ENCODE measurements at regions not wholly inside any gene's neighbourhood (a gene's known extent, or its start where the extent isn't known, plus 50 kb on each side); places are given as distances from the start of the nearest gene placed in this dataset.
"Not testable (repeated sequence)": the region's sequence is repeated elsewhere in the genome, so short reads cannot be mapped to it uniquely, and the experiment has no call there.

DNA sequence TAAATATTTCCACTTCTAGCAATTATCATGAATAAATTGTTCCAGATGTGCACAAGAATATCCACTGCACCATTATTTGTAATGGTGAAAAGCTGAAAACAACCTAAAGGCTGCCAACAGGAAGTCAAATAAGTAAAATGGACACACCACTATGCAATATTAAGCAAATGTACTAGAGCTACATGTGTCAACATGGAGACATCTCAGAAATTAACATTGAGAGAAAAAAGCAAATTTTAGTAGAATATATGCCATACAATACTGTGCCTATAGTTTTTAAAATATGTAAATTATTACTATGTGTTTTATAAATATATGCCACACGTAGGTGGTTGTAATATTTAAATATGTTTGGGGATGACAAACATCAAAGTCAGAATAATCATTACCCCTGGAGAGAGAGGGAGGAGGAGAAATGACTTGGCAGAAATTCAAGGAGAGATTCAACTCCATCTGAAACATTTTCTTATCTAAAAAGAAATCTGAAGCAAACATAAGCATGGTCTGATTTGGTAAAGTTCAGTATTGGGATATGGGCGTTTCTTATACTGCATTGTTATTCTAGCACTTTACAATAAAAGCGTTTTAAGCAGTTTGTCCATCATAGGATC, 475.5 kb downstream of the QKI start:
- DNase-seq (ENCODE audit: low read depth in 2 of 2), result no peak

GRCh38 chr6:163888030-163888819, 473.7 kb downstream of the QKI start:
- DNase-seq (ENCODE audit: low read depth in 2 of 2), result no peak

- DNase-seq (ENCODE audit: low read depth in 2 of 2), result no peak
Observed at GRCh38 chr6:163886428-163886827, 471.9 kb downstream of the QKI start.

GRCh38 chr6:163883984-163884383, 469.5 kb downstream of the QKI start:
- DNase-seq (ENCODE audit: low read depth in 2 of 2), result no peak

GRCh38 chr6:163878698-163879097, 464.2 kb downstream of the QKI start:
- no peak for DNase-seq (ENCODE audit: low read depth in 2 of 2)

GRCh38 chr6:163877877-163878639, 463.5 kb downstream of the QKI start:
- no peak for DNase-seq (ENCODE audit: low read depth in 2 of 2)

- DNase-seq (ENCODE audit: low read depth in 2 of 2), result no peak
Observed at GRCh38 chr6:163876391-163876790, 461.9 kb downstream of the QKI start.

- no peak for DNase-seq (ENCODE audit: low read depth in 2 of 2)
Observed at GRCh38 chr6:163874784-163875183, 460.3 kb downstream of the QKI start.

DNA sequence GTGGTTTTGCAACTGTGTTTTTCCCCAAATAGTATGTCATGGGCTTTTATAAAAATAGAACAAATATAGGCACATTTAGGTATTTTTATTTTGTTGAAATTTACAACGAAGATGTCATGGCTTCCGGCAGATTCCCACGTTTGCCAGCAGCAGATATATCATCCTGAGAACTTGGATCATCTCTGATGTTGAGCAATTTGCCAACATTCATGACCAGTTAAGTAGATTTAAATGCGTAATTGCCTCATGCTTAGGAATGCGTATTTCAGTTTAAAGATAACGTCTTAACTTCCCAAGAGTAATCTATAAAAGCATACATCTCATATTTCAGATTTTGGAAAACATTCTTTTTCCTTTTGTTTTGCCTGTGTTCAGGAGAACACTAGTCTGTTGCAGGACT, 457.8 kb downstream of the QKI start:
- no peak for DNase-seq (ENCODE audit: low read depth in 2 of 2)

DNA sequence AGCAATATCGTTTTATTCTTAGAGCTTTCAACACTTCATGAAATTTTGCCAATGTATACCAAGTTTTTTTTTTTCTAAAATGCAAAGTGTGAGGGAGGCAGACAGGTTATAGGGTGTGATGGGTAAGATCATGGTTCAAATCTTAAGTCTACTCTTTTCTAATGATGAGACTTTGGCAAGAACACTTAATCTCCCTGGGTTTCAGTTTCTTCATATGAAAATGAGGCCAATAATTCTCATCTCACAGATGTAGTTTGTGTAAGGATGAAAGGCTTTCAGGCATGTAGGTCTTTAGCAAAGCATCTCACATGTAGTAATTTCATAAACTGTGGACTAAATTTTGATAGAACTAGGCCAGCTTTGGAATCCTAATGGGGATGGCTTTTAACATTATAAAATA, 457.1 kb downstream of the QKI start:
- no peak for DNase-seq (ENCODE audit: low read depth in 2 of 2)

DNA sequence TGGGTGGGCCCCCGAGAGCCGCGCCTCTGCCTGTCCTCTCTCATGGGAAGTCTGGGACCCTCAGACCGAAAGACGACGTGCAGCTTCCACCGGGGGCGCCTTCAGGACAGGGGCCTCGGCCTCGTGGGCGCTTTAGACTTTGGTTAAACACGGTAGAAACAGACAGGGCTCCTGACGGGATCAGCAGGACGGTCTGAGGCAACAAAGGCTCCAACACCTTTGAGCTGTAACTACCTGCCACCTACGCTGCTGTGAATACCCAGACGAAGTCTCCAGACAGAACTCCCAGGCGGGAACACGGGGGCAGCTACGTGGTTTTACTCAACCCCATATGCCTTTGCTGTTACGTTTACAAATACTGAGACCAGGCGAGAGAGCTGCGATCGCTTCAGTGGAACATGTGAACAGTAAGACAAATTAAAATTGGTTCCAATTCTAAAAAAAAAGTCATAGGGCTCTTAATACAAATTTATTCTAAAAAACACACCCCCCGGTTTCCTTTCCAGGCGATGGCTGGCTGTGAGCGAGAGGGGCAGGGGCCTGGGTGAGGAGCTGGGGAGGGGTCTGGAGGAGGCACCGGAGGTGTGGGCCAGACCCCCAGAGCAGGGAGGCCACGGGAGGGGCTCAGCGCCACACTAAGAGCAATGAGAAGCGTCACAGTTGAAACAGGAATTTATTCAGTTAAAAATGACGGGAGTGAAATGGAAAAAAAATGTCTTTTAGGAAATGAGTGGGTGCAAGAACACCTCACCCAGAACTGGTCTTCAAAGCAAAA, 453.2 kb downstream of the QKI start:
- DNase-seq (ENCODE audit: low read depth in 2 of 2), result no peak

- DNase-seq (ENCODE audit: low read depth in 2 of 2), result no peak
Observed at GRCh38 chr6:163866192-163866591, 451.7 kb downstream of the QKI start.

- no peak for DNase-seq (ENCODE audit: low read depth in 2 of 2)
Observed at GRCh38 chr6:163863565-163863964, 449.0 kb downstream of the QKI start.

- DNase-seq (ENCODE audit: low read depth in 2 of 2), result no peak
Observed at GRCh38 chr6:163862701-163863100, 448.2 kb downstream of the QKI start.

DNA sequence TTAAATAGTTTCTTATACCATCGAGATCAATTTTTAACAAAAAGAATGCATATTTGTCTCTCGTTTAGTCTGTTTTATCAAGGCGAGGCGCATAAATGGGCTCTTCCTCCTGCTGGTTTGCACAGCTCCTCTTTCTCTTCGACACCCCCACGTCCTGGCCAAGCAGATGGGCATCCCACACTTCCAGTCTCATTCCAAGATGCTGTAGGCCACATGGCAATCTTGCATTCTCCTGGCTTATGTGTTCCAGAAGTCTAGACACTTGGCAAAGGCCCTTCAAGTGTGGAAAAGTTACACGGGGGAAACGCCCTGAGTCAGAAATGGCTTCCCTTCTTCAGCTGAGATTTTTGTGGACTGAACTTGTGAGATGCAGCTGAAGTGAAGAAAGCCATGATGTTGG, 447.1 kb downstream of the QKI start:
- DNase-seq (ENCODE audit: low read depth in 2 of 2), result no peak

- no peak for DNase-seq (ENCODE audit: low read depth in 2 of 2)
Observed at GRCh38 chr6:163860287-163861081, 446.0 kb downstream of the QKI start.

DNA sequence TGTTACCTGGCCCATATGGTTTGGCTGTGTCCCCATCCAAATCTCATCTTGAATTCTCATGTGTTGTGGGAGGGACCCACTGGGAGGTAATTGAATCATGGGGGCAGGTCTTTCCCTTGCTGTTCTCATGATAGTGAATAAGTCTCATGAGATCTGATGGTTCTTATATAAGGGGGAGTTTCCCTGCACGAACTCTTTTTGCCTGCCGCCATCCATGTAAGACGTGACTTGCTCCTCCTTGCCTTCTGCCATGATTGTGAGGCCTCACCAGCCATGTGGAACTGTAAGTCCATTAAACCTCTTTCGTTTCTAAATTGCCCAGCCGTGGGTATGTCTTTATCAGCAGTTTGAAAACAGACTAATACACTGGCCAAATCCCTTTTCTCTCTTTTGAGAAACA, 444.4 kb downstream of the QKI start:
- DNase-seq (ENCODE audit: low read depth in 2 of 2), result not testable (repeated sequence)

- no peak for DNase-seq (ENCODE audit: low read depth in 2 of 2)
Observed at GRCh38 chr6:163857421-163857820, 442.9 kb downstream of the QKI start.

- no peak for DNase-seq (ENCODE audit: low read depth in 2 of 2)
Observed at GRCh38 chr6:163850874-163851273, 436.4 kb downstream of the QKI start.

- DNase-seq (ENCODE audit: low read depth in 2 of 2), result no peak
Observed at GRCh38 chr6:163844761-163845160, 430.2 kb downstream of the QKI start.

- no peak for DNase-seq (ENCODE audit: low read depth in 2 of 2)
Observed at GRCh38 chr6:163844357-163844756, 429.8 kb downstream of the QKI start.
